IPS-NIHi7 (cell line): ENCODE measurements at regions not wholly inside any gene's neighbourhood (a gene's known extent, or its start where the extent isn't known, plus 50 kb on each side); places are given as distances from the start of the nearest gene placed in this dataset.
A peak's percentile ranks its signal among the peaks of the same experiment; 100 is the strongest.

Source experiments
- DNase-seq: peaks from one replicate; pipeline ENCODE4 v3.0.0; 2012; ENCODE audit warnings: mixed read lengths; ENCODE audit errors: extremely low spot score

- no peak for DNase-seq
Observed at GRCh38 chr14:89629383-89629782, 212.3 kb upstream of the FOXN3 start.

- DNase-seq, result no peak
Observed at GRCh38 chr14:89628521-89628920, 211.5 kb upstream of the FOXN3 start.

- DNase-seq, result no peak
Observed at GRCh38 chr14:89626233-89626806, 209.3 kb upstream of the FOXN3 start.

GRCh38 chr14:89625731-89626232 lies 208.7 kb upstream of the FOXN3 start:
- DNase-seq, result no peak

GRCh38 chr14:89625244-89625713 lies 208.2 kb upstream of the FOXN3 start:
- no peak for DNase-seq

GRCh38 chr14:89624500-89625156 lies 207.6 kb upstream of the FOXN3 start:
- DNase-seq, result no peak

GRCh38 chr14:89621791-89622638 lies 205.0 kb upstream of the FOXN3 start:
- DNase-seq, result no peak

- no peak for DNase-seq
Observed at GRCh38 chr14:89621009-89621421, 204.0 kb upstream of the FOXN3 start.

- DNase-seq, result no peak
Observed at GRCh38 chr14:89620436-89620835, 203.4 kb upstream of the FOXN3 start.

GRCh38 chr14:89619596-89619995 lies 202.6 kb upstream of the FOXN3 start:
- no peak for DNase-seq

- peak; percentile 89 for DNase-seq
Observed at GRCh38 chr14:89618811-89619551, 201.9 kb upstream of the FOXN3 start.

- no peak for DNase-seq
Observed at GRCh38 chr14:89618330-89618708, 201.3 kb upstream of the FOXN3 start.

- peak; percentile 26 for DNase-seq
Observed at GRCh38 chr14:89617481-89618329, 200.7 kb upstream of the FOXN3 start.

- no peak for DNase-seq
Observed at GRCh38 chr14:89616852-89617341, 199.9 kb upstream of the FOXN3 start.

GRCh38 chr14:89616425-89616824 lies 199.4 kb upstream of the FOXN3 start:
- DNase-seq, result no peak

- DNase-seq, result no peak
Observed at GRCh38 chr14:89615421-89615820, 198.4 kb upstream of the FOXN3 start.

- DNase-seq, result no peak
Observed at GRCh38 chr14:89614009-89614691, 197.1 kb upstream of the FOXN3 start.

- DNase-seq, result no peak
Observed at GRCh38 chr14:89613260-89614008, 196.4 kb upstream of the FOXN3 start.

GRCh38 chr14:89609500-89610100 lies 192.6 kb upstream of the FOXN3 start:
- no peak for DNase-seq
